Tibial nerve (tissue), 4 donors: ENCODE measurements at regions not wholly inside any gene's neighbourhood (a gene's known extent, or its start where the extent isn't known, plus 50 kb on each side); places are given as distances from the start of the nearest gene placed in this dataset.

Experiments
- EP300 ChIP-seq, 2 donors: sonication (generic); formaldehyde crosslinking; IDR thresholded peaks; one replicate each; pipeline ENCODE4 v1.6.1; 2017; ENCODE audit warnings: antibody characterized with exemption in 2 of 2, mild to moderate bottlenecking in 1 of 2
- TF ChIP-seq, protein P1 (sequence below), 5 experiments: fragments of 200-600 bp in 3 of 5; fragments of 450-650 bp in 2 of 5; sonication (generic) in 3 of 5; IDR thresholded peaks; one replicate each; pipeline ENCODE4 v1.5.1; 2016 to 2019; ENCODE audit warnings: antibody characterized with exemption in 5 of 5, mild to moderate bottlenecking in 3 of 5, moderate library complexity in 2 of 5

- TF ChIP-seq, protein P1, sequence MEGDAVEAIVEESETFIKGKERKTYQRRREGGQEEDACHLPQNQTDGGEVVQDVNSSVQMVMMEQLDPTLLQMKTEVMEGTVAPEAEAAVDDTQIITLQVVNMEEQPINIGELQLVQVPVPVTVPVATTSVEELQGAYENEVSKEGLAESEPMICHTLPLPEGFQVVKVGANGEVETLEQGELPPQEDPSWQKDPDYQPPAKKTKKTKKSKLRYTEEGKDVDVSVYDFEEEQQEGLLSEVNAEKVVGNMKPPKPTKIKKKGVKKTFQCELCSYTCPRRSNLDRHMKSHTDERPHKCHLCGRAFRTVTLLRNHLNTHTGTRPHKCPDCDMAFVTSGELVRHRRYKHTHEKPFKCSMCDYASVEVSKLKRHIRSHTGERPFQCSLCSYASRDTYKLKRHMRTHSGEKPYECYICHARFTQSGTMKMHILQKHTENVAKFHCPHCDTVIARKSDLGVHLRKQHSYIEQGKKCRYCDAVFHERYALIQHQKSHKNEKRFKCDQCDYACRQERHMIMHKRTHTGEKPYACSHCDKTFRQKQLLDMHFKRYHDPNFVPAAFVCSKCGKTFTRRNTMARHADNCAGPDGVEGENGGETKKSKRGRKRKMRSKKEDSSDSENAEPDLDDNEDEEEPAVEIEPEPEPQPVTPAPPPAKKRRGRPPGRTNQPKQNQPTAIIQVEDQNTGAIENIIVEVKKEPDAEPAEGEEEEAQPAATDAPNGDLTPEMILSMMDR (IDR thresholded peaks at IDR 0.05) = no peak
- no peak for TF ChIP-seq EP300 (IDR thresholded peaks at IDR 0.05)
Observed at GRCh38 chr1:201670517-201670916, 131.6 kb downstream of the NAV1 start.
